GM10266 (cell line): ENCODE measurements at regions not wholly inside any gene's neighbourhood (a gene's known extent, or its start where the extent isn't known, plus 50 kb on each side); places are given as distances from the start of the nearest gene placed in this dataset.

Experiments
- DNase-seq: peaks from one replicate; pipeline ENCODE4 v3.0.0; 2012; ENCODE audit errors: extremely low spot score
- CTCF ChIP-seq: IDR thresholded peaks from 2 replicates; pipeline ENCODE4 v1.5.1; 2012; ENCODE audit warnings: mild to moderate bottlenecking, low read depth; ENCODE audit not compliant: control insufficient read depth, insufficient read depth; ENCODE audit errors: missing control alignments

DNA sequence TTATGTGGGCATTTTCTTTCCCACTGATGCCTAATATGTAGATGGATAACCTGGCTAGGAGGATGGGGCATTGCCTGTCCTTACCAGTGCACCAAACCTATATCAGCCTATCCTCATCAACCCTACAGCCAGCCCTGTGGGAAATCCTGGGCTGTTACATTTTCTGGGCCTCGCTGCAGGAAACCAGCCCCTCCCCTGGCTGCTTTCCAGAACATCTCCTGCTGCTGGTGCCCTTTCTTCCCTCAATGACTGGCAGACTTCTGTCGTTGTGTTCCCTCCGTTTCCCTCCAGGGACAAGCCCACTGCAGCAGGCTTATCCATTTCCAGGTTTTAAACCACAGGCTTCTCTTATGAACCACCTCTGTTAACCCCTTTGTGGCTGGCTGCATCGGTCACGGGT is 486.1 kb upstream of the COBL start:
- no peak for TF ChIP-seq CTCF
- no peak for DNase-seq

- no peak for TF ChIP-seq CTCF
- DNase-seq = no peak
Observed at GRCh38 chr7:51797371-51797770, 480.8 kb upstream of the COBL start.

DNA sequence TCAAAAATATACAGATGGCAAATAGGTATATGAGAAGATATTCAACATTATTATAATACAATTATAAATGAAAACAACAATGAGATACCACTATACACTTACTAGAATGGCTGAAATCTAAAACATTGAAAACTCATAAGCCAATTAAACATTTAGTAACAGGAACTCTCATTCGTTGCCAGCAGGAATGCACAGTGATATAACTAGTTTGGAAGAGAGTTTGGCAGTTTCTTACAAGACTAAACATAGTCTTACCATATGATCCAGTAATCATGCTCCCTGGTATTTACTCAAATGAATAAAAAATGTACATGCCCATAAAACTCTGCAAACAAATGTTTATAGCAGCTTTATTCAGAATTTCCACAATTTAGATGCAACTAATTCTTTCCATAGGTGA is 476.2 kb upstream of the COBL start:
- no peak for DNase-seq
- no peak for TF ChIP-seq CTCF

GRCh38 chr7:51789489-51789888 is 472.9 kb upstream of the COBL start:
- no peak for DNase-seq
- no peak for TF ChIP-seq CTCF

GRCh38 chr7:51786284-51786683 is 469.7 kb upstream of the COBL start:
- no peak for TF ChIP-seq CTCF
- no peak for DNase-seq

GRCh38 chr7:51785876-51786275 is 469.3 kb upstream of the COBL start:
- DNase-seq = no peak
- no peak for TF ChIP-seq CTCF

DNA sequence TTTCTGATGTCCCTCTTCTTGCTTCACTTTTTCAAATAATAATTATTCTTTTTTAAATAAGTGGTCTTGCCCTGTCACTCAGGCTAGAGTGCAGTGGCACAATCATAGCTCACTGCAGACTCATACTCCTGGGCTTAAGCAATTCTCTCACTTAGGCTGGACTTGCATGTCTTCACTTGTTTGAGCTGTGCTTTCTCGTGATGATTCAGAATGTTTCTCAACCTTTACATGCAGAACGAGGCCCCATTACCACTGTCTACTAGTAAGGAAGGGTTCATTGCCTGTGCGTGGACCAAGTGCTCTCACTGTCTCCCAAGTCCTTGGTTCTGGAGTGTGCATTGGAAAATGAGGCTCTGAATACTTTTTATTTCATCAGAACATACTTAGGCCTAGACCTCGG is 468.6 kb upstream of the COBL start:
- DNase-seq = no peak
- TF ChIP-seq CTCF = no peak
